ENCODE measurements at regions not wholly inside any gene's neighbourhood (a gene's known extent, or its start where the extent isn't known, plus 50 kb on each side); places are given as distances from the start of the nearest gene placed in this dataset.
"Not testable (repeated sequence)": the region's sequence is repeated elsewhere in the genome, so short reads cannot be mapped to it uniquely, and the experiment has no call there.

DNA sequence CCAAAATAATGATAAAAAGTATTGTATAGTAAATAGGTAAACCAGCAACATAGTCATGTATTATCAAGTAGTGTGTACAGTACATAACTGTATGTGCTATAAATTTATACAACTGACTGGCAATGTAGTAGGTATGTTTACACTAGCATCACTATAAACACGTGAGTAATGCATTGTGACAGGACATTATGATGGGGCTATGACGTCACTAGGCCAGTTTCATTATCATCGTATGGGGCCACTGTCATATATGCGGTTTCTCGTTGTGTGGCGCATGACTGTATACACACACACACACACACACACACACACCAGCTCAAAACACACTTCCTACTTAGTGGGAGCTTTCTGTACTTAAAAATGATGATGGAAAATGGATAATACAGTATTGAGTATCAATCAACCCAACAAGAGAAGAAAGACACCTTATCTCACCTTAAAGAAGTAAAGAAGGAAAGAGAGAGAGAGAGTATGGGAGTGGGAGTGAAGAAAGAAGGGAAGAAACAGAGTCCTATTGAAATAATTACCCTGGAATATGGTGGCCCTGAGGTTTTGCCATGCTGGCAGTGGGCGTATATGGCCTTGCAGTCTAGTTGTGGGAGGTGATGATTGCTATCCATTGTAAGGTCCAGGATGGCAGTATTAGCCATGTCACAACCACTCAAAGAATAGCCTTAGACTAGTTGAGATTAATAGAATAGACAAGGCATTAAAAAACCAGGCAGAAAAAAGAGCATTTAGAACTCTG is 186.4 kb upstream of the ZNF521 start:
- no peak for DNase-seq

DNA sequence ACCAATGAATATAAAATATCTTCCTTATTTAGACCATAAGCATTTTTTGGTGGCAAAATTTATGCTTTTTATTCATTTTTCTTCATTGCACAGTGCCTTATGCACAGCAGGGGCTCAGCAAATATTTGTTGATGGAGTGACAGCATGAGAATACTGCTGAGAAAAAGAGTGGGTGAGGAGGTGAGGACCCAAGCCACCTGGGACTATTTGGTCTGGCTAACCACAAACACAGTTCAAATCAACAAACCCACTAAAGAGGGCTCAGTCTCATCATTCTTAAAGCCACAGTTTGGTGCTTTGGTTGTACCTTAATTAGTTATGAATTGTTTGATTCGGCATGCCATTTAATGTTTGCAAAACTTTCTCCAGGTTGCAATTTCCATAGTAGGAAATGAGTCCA is 183.5 kb upstream of the ZNF521 start:
- no peak for DNase-seq

DNA sequence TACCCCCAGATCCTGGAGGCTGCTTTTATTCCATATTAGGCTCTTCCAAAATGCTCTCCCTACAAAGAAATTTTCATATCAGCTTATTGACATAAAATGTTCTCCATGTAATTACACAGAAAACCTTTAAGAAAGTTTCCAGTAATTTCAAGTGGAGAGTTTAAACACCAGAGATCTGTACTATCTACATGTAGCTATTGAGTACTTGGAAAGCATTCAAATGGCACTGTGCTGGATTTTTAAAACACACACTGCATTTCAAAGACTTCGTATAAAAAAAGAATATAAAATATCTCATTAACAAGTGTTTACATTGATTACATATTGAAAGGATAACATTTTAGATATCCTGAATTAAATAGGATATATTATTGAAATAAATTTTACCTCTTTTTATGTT is 182.4 kb upstream of the ZNF521 start:
- DNase-seq = no peak

DNA sequence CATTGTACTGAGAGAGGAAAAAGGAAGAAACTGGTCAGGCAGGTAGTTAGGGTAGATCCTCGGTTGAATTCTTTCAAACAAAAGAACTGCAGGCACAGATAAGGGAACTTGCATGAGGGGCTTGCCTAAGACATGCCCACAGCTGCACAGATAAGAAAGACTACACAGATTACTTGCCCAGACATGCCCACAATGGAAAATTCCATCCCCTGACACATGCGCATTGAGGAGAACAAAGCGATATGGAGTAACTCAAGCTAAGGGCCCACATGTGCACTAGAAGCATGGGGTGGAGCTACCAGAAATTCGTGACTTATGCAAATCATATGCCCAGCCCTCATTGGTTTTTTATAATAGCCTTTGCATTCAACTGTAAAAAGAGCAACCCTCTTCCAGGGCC is 181.3 kb upstream of the ZNF521 start:
- no peak for DNase-seq

DNA sequence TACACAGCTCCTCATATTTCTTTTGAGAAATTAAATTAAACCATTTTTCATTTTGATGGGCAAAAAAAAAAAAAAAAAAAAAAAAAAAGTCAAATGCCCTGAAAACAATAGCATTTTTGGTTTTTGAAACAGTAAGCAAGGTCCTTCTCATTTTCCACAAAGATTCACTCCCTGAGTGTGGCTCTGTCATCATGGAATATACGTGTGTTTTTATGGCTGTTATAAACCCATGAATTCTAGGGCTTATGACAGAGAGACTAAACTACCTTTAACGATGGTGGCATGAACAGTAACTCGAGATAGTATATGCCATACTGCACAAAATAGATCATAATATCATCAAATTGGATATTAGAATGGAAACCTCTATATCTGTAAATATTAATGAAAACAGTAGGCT is 179.2 kb upstream of the ZNF521 start:
- DNase-seq = no peak

DNA sequence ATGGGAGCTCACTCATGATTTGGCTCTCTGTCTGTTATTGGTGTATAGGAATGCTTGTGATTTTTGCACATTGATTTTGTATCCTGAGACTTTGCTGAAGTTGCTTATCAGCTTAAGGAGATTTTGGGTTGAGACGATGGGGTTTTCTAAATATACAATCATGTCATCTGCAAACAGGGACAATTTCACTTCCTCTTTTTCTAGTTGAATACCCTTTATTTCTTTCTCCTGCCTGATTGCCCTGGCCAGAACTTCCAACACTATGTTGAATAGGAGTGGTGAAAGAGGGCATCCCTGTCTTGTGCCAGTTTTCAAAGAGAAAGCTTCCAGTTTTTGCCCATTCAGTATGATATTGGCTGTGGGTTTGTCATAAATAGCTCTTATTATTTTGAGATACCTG is 173.8 kb upstream of the ZNF521 start:
- DNase-seq = not testable (repeated sequence)

DNA sequence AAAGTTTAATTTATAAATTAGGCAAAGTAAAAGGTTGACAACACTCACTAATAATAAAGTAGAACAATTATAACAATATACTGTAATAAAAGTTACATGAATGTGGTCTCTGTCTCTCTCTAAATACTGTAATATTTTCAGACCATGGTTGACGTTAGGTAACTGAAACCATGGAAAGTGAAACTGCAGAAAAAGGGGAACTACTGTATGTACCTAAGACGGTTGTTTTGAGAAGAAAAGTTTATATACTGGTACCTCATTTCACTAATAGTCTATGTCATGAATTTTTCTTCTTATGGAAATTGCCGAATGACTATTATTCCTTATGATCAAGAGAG is 166.7 kb upstream of the ZNF521 start:
- DNase-seq = no peak

DNA sequence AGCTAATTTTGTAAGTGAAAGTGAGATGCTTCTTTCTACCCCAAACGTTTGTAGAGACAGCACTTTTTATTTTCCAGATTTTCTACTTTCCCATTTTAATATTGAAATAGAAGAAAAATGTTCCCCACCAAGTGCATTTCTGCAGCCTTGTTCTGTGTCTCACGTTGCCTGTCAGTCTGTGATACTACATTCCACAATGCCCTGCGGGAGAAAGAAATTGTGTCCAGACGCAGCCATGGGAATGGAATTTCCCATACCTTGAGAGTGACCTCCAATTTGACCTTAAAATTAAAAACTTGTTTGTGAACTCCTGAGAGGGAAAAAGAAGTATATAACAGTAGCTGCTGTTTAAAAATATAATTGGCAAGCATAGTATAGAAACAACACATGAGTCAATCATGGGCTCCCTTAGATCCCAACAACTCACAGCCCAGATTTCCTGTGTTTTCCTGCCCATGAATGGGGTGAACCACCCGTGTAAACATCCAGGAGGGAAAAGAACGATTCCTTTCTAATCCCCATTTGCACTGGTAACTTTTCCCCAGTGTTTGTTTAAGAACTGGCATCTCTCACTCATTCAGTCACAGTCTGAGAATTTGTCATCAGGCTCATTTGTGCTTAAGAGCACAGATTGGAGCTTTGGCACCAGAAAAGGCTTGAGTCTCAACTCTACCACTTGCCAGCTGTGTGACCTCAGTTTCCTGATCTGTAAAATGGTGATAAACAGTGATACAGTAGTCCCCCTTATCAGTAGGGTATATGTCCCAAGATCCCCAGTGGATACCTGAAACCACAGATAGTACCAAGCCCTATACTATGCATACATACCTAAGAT is 166.1 kb upstream of the ZNF521 start:
- no peak for DNase-seq

DNA sequence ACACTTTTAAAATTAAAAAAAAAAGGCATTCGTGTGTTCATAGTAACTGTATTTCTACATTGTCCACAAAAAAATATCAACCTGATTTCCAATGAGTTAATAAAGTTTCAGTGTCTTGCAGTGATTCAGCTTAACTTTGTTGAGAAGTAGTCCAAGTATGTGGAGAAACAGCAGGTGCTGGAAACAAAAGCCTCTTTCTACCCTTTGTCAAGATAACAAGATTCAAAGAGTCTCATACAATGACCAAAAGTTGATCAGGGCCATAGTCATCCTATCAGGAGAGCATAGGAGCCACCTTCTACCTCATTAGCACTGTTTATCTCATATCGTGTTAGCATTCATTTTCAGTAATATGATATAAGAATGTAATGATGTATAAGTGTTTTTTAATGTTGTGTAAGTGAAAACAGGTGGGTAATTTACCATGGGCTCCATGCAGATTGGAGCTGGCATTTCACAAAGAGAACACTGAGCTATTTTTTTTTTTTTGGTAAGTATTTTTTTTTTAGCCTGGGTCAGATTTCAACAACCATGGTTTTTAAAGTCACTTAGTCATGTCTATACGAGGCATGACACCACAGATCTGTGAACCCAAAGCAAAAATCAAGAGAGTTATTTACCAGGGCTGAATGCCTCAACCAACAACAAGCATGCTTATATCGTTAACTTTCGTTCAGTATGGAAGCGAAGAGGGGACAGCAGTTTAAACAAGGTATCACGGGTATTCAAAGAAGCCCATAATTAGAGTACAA is 165.0 kb upstream of the ZNF521 start:
- DNase-seq = no peak

DNA sequence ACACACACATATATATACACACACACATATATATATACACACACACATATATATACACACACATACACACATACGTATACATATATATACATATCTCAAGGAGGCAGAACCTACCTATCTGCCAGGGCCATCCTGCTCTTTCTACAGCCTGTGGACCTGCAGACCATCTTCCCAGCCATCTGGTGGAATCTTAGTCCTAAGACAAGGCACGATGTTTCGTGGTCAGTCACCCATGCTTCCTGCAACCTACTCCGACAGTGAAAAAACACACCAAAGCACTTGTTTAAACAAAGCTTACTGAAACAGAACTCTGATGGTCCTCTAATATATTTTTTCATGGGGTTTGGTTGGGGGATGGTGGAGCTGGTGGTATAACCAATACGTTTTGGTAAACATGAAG is 164.2 kb upstream of the ZNF521 start:
- DNase-seq = no peak

DNA sequence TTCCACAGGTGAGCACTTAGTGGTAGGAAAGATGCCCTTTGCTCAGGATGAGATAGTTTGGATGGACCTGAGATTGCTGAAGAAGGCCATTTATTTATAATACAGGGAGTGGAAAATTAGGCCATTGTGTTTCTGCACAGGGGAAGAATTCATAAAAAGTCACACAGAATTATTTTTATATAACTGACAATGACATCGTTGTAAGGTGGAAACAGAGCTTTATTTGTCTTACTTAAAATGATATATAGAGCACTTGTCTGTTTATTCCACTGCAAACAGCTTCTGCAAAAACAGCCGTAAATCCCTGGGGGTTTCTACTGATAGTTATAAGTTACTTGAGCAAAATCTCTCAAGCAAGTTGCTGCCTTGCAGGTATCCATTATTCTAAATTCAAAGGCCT is 158.1 kb upstream of the ZNF521 start:
- no peak for DNase-seq

DNA sequence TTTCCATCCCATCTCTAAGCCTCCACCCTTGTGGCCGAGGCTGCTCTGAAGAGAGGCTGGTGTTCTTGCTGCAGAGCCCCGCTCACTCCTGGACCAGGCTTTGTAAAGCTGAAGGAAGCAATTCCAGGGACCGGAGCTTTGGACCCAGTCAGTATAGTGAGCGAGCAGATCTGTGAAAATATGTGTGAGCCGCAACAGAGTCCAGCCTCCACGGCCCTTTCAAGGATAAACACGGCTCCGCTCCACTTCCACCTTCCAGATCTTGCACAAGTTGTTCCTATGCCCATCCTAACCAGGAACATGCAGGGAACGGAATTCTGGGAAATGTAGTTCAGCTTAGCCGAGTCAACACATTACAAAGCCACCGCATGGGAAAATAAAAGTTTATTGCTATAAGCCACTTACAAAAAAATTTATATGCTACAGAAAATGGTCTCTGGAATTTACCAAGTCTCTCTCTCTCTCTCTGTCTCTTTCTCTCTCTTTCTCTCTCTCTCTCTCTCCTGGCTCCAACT is 151.7 kb upstream of the ZNF521 start:
- peak; percentile 65 for DNase-seq

DNA sequence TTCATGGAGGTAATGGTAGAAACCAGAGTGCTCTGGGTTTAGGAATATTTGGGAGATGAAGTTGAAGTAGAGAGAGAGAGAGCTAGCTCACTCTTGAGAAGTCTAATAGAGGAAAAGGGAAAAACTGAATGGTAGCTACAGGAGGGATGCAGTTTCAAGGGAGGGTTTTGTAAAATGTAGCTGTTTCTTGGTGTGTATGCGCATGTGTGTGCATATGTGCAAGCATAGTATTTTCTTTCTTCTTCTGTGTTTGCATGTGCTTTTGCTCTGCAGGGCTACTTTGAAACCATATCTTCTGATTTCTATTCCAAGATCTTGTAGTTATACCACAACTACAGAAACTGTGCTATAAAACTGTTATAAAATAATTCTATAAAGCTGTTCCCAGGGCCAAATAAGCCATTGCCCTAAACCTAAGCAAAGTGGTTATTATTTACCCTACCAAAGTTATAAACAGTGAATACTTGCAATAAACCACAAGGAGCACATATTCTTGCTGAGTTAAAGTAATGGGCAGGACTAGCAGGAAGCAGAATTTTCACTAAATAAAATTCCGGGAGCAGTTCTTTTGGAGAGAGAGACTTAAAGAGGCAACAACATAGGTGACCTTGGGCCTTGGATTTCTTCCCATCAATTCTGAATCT is 145.3 kb upstream of the ZNF521 start:
- DNase-seq = no peak

DNA sequence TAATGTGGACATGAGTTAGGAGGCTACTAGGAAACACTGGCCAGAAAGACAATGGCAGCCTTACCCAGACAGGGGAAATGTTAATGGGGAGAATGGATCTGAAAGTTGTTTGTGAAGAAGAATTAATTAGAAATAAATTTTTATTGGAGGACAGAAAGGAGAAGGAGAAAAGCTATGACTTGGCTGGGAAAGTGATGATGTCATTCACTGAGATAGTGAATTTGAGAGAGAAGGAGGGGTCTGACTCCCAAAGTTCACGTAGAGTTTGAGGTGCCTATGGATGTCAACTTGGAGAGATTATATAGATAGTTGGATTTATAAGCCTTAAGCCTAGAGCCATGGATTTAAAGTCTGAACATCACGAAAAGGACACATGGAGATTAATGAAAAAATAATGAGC is 144.6 kb upstream of the ZNF521 start:
- DNase-seq = no peak

DNA sequence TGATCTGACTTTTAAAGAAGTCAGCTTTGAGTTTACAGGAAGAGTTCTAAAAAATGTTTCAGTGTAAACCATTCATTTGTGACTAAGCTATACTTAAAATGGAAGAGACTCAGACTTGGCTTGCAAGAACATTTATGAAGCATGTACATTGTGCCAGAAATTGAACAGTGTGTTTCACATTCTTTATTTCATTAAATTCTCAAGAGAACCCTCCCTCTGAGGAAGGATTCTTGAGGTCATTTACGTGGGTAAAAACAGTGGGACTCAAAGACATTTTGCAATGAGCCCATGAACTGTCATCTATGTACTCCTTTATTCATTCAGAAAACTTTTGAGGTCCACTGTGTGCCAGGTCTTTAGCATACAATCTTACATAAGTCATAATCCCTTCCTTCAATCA is 143.6 kb upstream of the ZNF521 start:
- DNase-seq = no peak

DNA sequence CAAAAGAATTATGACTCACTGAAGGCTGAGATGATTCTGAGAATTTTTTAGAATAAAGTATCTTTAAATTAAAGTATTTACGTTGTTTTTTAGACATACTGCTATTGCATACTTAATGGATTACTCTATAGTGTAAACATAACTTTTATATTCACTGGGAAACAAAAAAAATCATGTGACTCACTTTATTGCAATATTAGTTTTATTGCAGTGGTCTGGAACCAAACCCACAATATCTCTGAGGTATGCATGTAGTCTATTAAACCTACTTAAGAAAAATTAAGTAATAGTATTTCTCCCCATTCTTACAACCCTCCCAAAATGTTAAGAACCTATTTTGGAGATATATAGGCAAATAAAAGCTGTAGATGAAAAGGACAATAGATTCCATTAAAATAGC is 142.9 kb upstream of the ZNF521 start:
- no peak for DNase-seq

DNA sequence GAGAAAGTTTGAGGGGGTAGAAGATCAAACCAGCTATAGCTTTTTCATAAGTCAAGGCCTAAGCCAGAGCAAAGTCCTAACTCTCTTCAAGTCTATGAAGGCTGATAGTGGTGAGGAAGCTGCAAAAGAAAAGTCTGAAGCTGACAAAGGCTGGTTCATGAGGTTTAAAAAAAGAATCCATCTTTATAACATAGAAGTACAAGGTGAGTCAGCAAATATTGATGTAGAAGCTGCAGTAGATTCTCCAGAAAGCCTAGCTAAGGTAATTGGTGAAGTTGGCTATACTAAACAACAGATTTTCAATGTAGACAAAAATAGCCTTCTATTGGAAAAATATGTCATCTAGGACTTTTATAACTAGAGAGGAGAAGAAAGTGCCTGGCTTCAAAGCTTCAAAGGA is 141.4 kb upstream of the ZNF521 start:
- DNase-seq = no peak

DNA sequence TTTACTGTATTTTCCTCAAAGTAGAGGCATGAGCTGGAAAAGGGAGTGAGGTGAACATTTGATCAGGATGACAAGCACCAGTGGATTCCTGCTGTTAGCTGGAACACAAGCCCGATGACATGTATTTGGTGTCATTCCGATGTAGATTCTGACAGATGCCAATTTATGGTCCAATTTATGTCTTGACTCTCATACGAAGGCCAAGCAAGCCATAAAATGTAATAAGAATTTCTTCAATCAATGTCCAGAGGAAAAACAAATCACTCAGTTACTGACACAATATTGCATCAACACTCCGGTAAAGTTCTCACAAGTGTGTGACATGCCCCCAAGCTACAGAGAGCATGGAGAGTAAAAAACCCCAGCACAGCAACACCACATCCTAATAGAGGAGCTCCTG is 138.3 kb upstream of the ZNF521 start:
- no peak for DNase-seq

DNA sequence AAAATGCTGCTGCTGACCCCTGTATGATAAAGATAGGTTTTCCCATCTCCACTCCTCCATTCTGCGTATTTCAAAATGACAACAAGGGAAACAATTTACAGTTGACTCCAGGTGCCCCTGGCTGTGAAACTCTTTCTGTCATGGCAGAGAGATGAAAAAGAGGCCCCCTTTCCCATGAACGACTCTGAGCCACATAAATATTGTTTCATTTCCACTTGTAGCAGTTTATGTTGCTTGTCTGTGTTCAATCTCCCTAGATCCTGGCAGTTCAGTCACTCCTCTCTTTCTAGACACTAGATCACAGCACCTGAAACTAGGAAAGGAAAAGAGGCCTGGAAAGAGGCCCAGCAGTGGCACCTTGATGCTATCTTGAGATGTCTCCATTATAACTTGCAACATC is 121.0 kb upstream of the ZNF521 start:
- DNase-seq = no peak

DNA sequence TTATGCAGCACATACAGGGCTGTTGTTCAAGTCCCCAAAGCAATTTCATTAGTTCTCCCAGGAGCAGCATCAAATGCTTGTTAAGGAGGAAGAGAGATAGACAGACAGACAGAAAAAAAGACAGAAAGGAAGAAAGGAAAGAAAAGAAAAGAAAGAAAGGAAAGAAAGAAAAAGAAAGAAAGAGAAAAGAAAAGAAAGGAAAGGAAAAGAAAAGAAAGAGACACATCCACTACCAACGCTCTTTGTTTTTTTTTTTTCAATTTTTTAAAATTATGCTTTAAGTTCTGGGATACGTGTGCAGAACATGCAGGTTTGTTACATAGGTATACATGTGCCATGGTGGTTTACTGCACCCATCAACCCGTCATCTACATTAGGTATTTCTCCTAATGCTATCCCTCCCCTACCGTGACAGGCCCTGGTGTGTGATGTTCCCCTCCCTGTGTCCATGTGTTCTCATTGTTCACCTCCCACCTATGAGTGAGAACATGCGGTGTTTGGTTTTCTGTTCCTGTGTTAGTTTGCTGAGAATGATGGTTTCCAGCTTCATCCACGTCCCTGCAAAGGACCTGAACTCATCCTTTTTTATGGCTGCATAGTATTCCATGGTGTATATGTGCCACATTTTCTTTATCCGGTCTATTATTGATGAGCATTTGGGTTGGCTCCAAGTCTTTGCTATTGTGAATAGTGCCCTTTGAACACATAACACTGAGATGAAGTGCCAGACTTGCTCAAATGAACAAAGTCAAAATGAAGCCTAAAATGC is 119.0 kb upstream of the ZNF521 start:
- not testable (repeated sequence) for DNase-seq

DNA sequence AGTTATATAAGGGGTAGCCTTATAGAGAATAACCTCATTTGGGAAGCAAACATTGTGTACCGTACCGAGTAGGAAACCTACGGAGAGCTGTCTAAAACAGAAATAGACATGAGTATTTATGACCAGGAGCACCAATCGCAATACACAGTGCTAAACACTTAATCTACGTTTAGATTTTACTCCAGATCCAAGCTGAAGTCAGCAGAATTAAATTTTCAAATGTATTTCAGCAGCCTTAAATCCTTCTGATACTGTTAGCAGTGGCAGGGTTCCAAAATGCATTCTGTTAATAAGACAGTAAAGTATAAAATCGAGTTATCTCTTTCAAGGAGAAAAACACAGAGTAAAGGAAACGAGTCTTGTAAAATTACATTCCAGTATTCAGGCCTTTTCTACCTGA is 118.1 kb upstream of the ZNF521 start:
- DNase-seq = no peak

DNA sequence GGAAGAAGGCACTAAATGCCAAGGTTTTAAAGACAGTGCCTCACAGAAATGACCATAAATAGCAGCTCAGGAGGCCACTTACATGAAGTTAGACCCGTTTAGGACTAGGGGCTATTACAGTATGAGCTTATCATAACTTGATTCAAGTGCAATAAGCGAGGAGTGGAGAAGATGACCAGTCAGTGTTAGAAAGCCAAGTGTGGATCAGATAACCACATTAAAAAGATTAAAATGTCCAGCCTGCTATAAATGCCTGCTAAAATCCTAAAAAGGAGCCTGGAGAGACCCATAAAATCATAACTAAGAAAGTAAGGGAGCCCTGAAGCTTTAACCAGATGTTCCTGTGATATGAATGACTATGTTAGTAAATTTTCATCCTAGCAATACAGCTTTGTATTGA is 117.5 kb upstream of the ZNF521 start:
- no peak for DNase-seq

All from NCI-H2227 treated with DMSO at 0.1 percent for 48 hours (cell line).